HEK293T (cell line): ENCODE measurements at regions not wholly inside any gene's neighbourhood (a gene's known extent, or its start where the extent isn't known, plus 50 kb on each side); places are given as distances from the start of the nearest gene placed in this dataset.

ENCODE experiments used
- CTCF ChIA-PET: fragments of 350-600 bp; formaldehyde crosslinking; extraction: SDS; loops from one replicate; lab custom pipeline; 2021; ENCODE audit warnings: antibody characterized with exemption, inconsistent platforms; lab: Yijun Ruan, JAX
- POLR2A ChIA-PET: fragments of 350-600 bp; formaldehyde crosslinking; extraction: SDS; loops from one replicate; lab custom pipeline; 2020; ENCODE audit warnings: antibody characterized with exemption, inconsistent platforms; lab: Yijun Ruan, JAX
- DNase-seq: peaks from one replicate; pipeline ENCODE4 v3.0.0; 2012; ENCODE audit warnings: mixed read lengths; ENCODE audit errors: extremely low spot score
- ARNT ChIP-seq: fragments of 450-650 bp; IDR thresholded peaks from 2 replicates; pipeline ENCODE4 v1.6.1; 2017; ENCODE audit warnings: mild to moderate bottlenecking
- BHLHE40 ChIP-seq: fragments of 450-650 bp; IDR thresholded peaks from 2 replicates; pipeline ENCODE4 v1.6.1; 2016; ENCODE audit warnings: mild to moderate bottlenecking, moderate library complexity, borderline replicate concordance
- CTBP1 ChIP-seq: fragments of 450-650 bp; IDR thresholded peaks from 2 replicates; pipeline ENCODE4 v1.6.1; 2016; ENCODE audit warnings: borderline replicate concordance
- ELF4 ChIP-seq: fragments of 450-650 bp; IDR thresholded peaks from 2 replicates; pipeline ENCODE4 v1.6.1; 2017; ENCODE audit warnings: antibody characterized with exemption
- FOXA1 ChIP-seq: fragments of 450-650 bp; IDR thresholded peaks from 2 replicates; pipeline ENCODE4 v1.6.1; 2016; ENCODE audit warnings: mild to moderate bottlenecking
- FOXK2 ChIP-seq: fragments of 450-650 bp; IDR thresholded peaks from 2 replicates; pipeline ENCODE4 v1.6.1; 2016; ENCODE audit warnings: mild to moderate bottlenecking
- FOXM1 ChIP-seq: fragments of 450-650 bp; IDR thresholded peaks from 2 replicates; pipeline ENCODE4 v1.6.1; 2017; ENCODE audit warnings: mild to moderate bottlenecking, borderline replicate concordance
- HDGF ChIP-seq: fragments of 450-650 bp; IDR thresholded peaks from 2 replicates; pipeline ENCODE4 v1.6.1; 2017; ENCODE audit warnings: antibody characterized with exemption, borderline replicate concordance
- L3MBTL2 ChIP-seq: fragments of 450-650 bp; conservative IDR thresholded peaks from 2 replicates; pipeline ENCODE4 v1.6.1; 2016; ENCODE audit warnings: mild to moderate bottlenecking
- LEF1 ChIP-seq: fragments of 450-650 bp; IDR thresholded peaks from 2 replicates; pipeline ENCODE4 v1.6.1; 2017; ENCODE audit warnings: mild to moderate bottlenecking, borderline replicate concordance
- NFRKB ChIP-seq: fragments of 450-650 bp; IDR thresholded peaks from 2 replicates; pipeline ENCODE4 v1.6.1; 2016; ENCODE audit warnings: mild to moderate bottlenecking, moderate library complexity
- PKNOX1 ChIP-seq: fragments of 450-650 bp; IDR thresholded peaks from 2 replicates; pipeline ENCODE4 v1.6.1; 2016
- SP1 ChIP-seq: fragments of 450-650 bp; IDR thresholded peaks from 2 replicates; pipeline ENCODE4 v1.6.1; 2017
- SUZ12 ChIP-seq: fragments of 450-650 bp; IDR thresholded peaks from 2 replicates; pipeline ENCODE4 v1.6.1; 2016; ENCODE audit warnings: mild to moderate bottlenecking
- TARDBP ChIP-seq: fragments of 450-650 bp; IDR thresholded peaks from 2 replicates; pipeline ENCODE4 v1.6.1; 2016
- ZNF384 ChIP-seq: fragments of 450-650 bp; IDR thresholded peaks from 2 replicates; pipeline ENCODE4 v1.6.1; 2016

DNA sequence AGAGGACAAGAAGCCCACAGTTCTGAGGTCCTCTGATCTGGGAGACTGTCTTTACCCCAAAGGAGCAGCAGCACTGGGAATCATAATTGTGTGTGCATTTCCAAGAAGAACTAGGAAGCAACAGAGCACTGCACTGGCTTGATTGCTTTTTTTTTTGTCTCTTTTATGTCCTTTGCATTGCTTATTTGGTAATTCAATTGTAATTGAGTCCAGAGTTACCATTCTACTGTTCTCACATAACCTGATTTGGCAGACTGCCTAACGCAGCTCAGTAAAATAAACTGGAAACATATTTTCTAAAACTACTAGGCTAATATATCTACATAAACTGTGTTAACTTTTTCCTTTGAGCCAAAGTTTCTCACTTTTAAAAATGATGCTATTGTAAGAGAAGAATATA, 190.3 kb upstream of the SLC8A1 start:
- DNase-seq = no peak
- ChIA-PET CTCF (interaction anchor here (1.2 kb wide), 1 partner anchor 11 kb away, joined by 3 read pairs; no protein-coding TSS in a partner anchor), POLR2A (no interaction called here)
- no peak for TF ChIP-seq SUZ12
- TF ChIP-seq ZNF384 = no peak
- TF ChIP-seq BHLHE40 = no peak
- no peak for TF ChIP-seq PKNOX1
- TF ChIP-seq NFRKB = no peak
- no peak for TF ChIP-seq CTBP1
- no peak for TF ChIP-seq ARNT
- no peak for TF ChIP-seq ELF4
- no peak for TF ChIP-seq L3MBTL2
- no peak for TF ChIP-seq FOXK2
- no peak for TF ChIP-seq FOXA1
- no peak for TF ChIP-seq TARDBP
- no peak for TF ChIP-seq FOXM1
- TF ChIP-seq LEF1 = no peak
- no peak for TF ChIP-seq SP1
- TF ChIP-seq HDGF = no peak

DNA sequence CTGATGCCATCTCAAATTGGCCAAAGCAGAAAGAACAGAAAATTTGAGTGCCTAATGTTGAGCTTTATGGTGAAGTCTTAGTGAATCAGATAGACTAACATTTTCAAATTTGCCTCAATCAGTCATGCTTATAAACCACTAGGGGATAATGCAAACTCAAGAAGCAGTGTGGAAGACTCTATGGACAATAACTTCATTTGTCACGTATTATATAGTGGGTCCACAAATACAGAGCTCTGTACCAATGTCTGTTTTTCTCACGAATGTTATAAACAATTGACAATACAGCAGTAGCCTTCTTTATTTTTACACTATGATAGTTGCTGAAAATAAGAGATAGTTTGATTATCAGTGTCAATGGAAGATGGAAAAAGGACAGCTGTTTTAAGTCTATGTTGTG, 190.8 kb upstream of the SLC8A1 start:
- DNase-seq = no peak
- ChIA-PET CTCF (interaction anchor here (1.2 kb wide), 1 partner anchor 10 kb away, joined by 3 read pairs; no protein-coding TSS in a partner anchor), POLR2A (no interaction called here)
- TF ChIP-seq FOXM1 (no peak), CTBP1 (no peak), NFRKB (no peak), FOXA1 (no peak), LEF1 (no peak), SUZ12 (no peak), ARNT (no peak), BHLHE40 (no peak), TARDBP (no peak), ELF4 (no peak), L3MBTL2 (no peak), HDGF (no peak), FOXK2 (no peak), ZNF384 (no peak)

DNA sequence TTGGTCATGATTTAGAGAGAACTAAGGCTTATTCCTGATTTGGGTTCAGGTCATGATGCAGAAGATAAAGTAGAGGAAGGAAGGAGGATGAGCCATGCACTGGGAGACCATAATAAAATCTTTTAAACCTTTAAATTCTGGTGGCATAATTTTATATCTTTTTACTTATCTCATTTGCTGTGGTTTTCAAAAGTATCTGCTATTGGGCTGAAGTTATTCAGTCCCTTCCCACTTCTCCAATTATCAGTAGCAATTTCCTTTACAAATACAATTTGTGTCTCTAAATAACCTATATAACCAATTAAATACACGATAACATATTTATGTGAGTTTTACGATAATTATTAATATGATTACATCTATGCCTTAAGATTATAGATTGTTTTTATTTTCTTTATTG, 194.8 kb upstream of the SLC8A1 start:
- TF ChIP-seq PKNOX1 (no peak), FOXA1 (no peak), TARDBP (no peak)
- ChIA-PET POLR2A (no interaction called here), CTCF (no interaction called here)
- no peak for DNase-seq

DNA sequence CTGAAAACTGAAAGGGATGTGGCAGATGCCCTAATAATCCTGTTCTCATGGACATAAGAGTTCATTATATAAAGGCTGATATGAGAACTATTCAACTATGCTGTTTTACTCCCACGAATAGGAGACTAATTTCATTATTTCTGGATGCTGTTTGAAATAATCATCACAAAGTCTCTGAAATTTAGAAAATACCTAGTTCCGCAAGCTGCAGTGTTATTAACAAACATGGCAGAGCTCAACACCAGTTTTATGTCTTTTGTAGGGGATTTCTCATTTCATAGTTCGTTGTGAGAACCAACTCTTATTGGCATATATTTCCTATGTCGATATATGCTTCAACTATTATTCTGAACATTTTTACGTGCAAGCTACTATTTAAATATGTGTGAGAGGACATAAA, 200.3 kb upstream of the SLC8A1 start:
- ChIA-PET CTCF (interaction anchor here (0.7 kb wide), 1 partner anchor 74 kb away, joined by 4 read pairs; no protein-coding TSS in a partner anchor), POLR2A (no interaction called here)
- DNase-seq = no peak
- TF ChIP-seq CTBP1 (no peak), BHLHE40 (no peak), ARNT (no peak), TARDBP (no peak)

DNA sequence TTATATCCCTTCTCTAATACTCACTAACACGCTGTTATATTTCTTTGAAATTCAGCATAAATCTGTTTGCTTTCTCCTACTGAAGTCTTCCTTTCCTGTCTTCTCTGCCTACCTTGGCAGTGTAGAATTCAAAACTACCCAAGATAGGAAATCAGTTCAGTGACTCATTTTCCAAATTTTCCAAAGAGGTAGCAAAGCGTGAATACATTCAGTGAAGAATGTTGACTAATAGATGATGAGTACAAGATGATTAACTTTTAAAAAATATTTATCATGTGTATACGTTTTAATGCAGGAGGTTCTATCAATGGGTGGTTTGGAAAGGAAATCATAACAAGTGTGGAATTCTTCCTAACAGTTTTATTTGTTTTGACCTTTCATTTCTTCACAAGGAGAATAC, 201.9 kb upstream of the SLC8A1 start:
- CTCF ChIA-PET = no interaction called here
- POLR2A ChIA-PET = no interaction called here
- TF ChIP-seq TARDBP (no peak), LEF1 (no peak), CTBP1 (no peak), SP1 (no peak), ELF4 (no peak), BHLHE40 (no peak), NFRKB (no peak), L3MBTL2 (no peak), FOXM1 (no peak), ARNT (no peak), SUZ12 (no peak), ZNF384 (no peak), HDGF (no peak), FOXA1 (no peak), FOXK2 (no peak)
- DNase-seq = no peak

DNA sequence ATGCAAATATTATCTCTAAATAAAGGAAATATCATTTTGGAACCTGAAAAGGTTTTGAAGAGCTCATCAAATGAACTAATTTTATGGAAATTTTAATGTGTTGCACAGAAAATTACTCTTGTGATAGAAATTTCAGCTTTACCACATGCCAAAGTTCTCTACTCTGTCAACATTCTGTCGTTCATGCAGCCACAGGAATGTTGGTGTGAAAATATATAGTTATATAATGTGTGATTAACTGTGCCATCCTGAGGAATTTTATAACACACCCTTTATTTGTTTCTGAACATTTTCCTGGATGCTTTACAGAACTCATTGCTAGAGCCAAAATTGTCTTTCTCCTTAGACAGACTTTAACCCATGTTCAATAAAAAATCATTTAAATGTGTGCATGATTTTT, 202.5 kb upstream of the SLC8A1 start:
- no peak for DNase-seq
- no peak for TF ChIP-seq SP1
- no peak for TF ChIP-seq TARDBP
- no peak for TF ChIP-seq FOXA1
- no peak for TF ChIP-seq LEF1
- no peak for TF ChIP-seq CTBP1
- no peak for TF ChIP-seq FOXK2
- no peak for TF ChIP-seq NFRKB
- TF ChIP-seq ZNF384 = no peak
- ChIA-PET POLR2A (no interaction called here), CTCF (no interaction called here)

DNA sequence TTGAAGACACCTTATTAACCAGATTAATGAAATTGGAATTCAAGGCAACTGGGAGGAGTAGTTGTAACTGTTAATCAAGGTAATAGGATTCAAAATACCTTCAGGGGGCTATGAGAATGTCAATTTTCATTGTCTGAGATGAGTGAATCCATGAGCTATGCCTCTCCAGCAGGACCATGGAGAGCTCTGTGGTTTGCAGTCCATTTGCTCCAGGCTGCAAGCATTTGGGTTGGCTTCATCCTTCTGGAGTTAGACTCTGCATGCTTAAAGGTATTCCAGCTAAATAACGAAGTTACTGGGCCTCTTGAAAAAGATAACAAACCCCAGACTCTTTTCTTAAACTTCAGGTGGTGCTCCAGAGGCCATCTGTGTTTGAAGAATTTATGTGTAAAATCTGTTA, 207.1 kb upstream of the SLC8A1 start:
- ChIA-PET CTCF (no interaction called here), POLR2A (no interaction called here)
- peak; percentile 21 for DNase-seq
- TF ChIP-seq BHLHE40 (no peak), ZNF384 (no peak), NFRKB (no peak), L3MBTL2 (no peak), HDGF (no peak), ELF4 (no peak), TARDBP (no peak), SUZ12 (no peak), PKNOX1 (no peak), ARNT (no peak), SP1 (no peak), CTBP1 (no peak), FOXA1 (no peak), FOXK2 (no peak), FOXM1 (no peak), LEF1 (no peak)
